BE2C (cell line): ENCODE measurements at regions not wholly inside any gene's neighbourhood (a gene's known extent, or its start where the extent isn't known, plus 50 kb on each side); places are given as distances from the start of the nearest gene placed in this dataset.

Source experiments
- DNase-seq: peaks from one replicate; pipeline ENCODE4 v3.0.0-alpha.2; 2020
- H3K27me3 ChIP-seq: fragments of 250-450 bp; sonication (Bioruptor Pico); 2 replicates; pipeline ENCODE4 v1.5.1; 2020; ENCODE audit warnings: mild to moderate bottlenecking
- H3K36me3 ChIP-seq: fragments of 250-450 bp; sonication (Bioruptor Pico); 2 replicates; pipeline ENCODE4 v1.5.1; 2020; ENCODE audit warnings: mild to moderate bottlenecking
- H3K4me1 ChIP-seq: fragments of 250-450 bp; sonication (Bioruptor Pico); 2 replicates; pipeline ENCODE4 v1.5.1; 2020
- H3K4me3 ChIP-seq: 2 replicates; pipeline ENCODE4 v1.5.1; 2011; ENCODE audit warnings: low read depth, low read length
- H3K9me3 ChIP-seq: fragments of 250-450 bp; sonication (Bioruptor Pico); 2 replicates; pipeline ENCODE4 v1.5.1; 2020
- TF ChIP-seq, protein P1 (sequence below): IDR thresholded peaks from 2 replicates; pipeline ENCODE4 v1.5.1; 2012; ENCODE audit warnings: mild to moderate bottlenecking, low read depth, low read length

DNA sequence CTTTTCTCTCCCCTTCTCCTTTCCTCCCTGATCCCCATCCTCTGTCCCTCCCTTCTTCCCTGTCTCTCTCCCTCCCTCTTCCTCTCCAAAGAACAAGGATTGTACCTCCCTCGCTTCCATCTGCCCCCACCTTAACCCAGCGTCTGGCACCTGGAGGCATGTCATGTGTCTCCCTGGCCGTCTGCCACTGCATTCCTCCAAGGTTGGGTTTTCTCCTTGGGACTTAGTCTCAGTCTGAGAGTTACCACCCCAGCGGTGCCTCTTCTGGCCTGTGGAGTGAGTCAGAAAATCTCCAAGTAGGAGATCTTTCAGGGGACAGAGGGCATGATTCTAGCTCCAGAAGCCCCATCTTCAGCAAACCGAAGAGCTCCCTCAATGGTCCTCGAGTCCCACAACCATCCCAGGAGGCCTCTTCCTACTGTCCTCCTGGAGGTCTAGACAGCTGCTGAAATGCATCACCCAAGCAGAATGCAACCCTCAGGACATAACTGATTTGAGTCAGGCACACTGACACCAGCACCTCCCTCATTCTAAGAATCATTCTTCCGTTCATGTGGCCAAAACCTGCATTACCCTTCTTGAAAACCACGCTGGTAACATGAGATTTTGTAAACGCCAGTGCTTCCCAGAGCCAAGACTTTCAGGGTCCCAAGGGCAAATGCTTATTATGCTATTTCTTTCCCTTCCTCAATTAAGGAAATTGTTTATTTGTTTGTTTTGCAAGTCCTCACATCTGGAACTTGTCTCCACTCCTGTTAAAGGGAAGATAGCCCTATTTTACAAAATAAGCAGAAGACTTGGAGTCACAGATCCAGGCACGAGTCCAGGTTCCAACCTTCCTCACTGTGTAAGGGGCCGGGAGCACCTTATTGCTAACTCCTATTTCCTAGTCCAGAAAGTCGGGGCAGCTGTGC lies 463.2 kb downstream of the BCL11B start:
- Histone ChIP-seq H3K4me3 (no peak overlapping the region), H3K36me3 (no peaks in the 10 kb centered on the region), H3K27me3 (no peaks in the 10 kb centered on the region), H3K9me3 (no peaks in the 10 kb centered on the region), H3K4me1 (no peaks in the 10 kb centered on the region)
- TF ChIP-seq, protein P1, sequence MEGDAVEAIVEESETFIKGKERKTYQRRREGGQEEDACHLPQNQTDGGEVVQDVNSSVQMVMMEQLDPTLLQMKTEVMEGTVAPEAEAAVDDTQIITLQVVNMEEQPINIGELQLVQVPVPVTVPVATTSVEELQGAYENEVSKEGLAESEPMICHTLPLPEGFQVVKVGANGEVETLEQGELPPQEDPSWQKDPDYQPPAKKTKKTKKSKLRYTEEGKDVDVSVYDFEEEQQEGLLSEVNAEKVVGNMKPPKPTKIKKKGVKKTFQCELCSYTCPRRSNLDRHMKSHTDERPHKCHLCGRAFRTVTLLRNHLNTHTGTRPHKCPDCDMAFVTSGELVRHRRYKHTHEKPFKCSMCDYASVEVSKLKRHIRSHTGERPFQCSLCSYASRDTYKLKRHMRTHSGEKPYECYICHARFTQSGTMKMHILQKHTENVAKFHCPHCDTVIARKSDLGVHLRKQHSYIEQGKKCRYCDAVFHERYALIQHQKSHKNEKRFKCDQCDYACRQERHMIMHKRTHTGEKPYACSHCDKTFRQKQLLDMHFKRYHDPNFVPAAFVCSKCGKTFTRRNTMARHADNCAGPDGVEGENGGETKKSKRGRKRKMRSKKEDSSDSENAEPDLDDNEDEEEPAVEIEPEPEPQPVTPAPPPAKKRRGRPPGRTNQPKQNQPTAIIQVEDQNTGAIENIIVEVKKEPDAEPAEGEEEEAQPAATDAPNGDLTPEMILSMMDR: no peak
- DNase-seq: no peak

DNA sequence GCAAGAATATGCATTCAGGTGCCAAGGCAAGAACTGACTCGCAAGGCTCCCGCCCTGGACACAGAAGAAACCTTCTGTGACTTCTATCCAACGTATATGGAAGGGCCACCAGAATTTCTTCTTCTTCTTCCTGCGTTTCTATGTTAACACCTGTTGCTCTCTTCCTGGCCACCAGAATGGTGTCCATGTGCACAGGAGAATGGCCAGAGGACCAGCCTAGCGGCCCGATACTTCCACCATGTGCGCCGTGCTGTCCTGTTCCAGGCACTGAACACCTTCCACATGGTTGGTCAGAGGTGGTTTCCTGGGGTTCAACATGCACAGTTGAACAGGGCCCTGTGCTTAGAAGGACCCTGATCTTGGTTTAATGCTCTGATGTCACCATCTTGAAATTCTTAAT lies 455.8 kb downstream of the BCL11B start:
- Histone ChIP-seq H3K9me3 (no peaks in the 10 kb centered on the region), H3K4me3 (no peak overlapping the region), H3K4me1 (no peaks in the 10 kb centered on the region), H3K27me3 (no peaks in the 10 kb centered on the region), H3K36me3 (no peaks in the 10 kb centered on the region)
- TF ChIP-seq, protein P1: no peak
- no peak for DNase-seq

DNA sequence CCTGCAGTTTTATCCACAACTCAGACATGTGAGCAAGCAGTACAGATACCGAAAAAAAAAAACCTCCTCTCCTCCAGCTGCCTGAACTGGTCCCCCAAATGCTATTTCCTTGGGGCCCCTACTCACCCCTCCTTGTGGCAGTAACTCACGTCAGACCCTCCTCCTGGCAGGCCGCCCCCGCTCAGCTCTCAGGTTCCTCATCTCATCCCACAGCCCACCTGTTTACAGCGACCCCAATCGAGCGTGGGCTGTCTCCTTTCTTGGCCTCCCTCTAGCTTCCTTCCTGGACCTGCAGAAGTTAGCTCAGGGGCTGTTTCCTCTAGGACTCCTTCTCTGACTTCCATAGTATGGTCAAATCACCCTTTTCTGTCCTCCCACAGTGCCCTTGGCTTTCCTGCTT lies 455.3 kb downstream of the BCL11B start:
- Histone ChIP-seq H3K4me1 (no peaks in the 10 kb centered on the region), H3K36me3 (no peaks in the 10 kb centered on the region), H3K4me3 (no peak overlapping the region), H3K27me3 (no peaks in the 10 kb centered on the region), H3K9me3 (no peaks in the 10 kb centered on the region)
- DNase-seq: no peak
- TF ChIP-seq, protein P1: no peak

DNA sequence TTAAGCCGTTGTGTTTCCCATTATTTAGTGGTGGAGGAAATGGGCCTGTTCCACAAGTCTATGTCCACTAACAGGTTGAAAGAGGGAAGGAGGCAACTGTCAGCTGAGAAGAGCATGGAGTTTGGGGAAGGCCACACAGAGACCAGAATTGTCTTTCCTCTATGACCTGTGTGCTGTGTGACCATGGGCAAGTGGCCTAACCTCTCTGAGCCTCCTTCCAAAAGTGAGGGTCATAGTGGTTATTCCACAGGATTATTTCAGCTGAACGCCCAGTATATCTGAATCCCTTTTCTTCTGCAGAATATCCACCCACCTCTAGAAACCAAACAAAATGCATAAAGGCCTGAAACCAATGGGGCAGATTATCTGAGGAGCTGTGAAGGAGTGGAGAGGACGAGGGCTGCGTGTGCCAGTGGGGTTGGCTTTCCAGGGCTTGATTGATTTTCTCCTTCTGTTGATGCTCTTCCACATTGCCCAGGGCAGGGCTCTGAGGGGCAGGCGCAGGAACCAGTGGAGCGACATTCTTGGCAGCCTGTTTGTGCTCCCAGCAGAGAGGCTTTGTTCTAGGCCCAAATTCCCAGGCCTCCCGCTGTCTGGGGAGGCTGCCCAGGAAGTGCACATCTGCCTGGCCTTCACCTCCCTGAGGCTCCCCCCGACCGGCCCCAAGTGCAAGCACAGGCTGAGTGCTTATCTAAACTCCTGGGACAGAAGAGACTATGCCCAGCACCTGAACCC lies 452.7 kb downstream of the BCL11B start:
- H3K4me1 ChIP-seq: no peaks in the 10 kb centered on the region

DNA sequence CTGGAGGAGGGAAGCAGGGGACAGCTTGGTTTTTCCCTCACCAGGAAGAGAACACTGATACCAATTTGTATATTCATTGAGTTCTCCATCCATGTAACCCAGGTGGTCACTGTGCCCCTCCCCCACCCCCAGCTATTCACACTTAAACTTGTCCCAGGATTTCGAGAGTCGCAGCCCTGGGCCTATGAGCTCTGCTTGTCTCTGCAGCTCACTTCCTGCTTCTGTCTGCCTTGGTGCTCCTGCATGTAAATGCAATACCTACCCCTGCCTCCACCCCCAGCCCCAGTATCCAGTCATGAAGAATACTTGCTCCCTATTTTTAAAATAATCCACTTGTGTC lies 452.2 kb downstream of the BCL11B start:
- TF ChIP-seq, protein P1: no peak
- no peaks in the 10 kb centered on the region for H3K36me3 ChIP-seq
- no peaks in the 10 kb centered on the region for H3K9me3 ChIP-seq
- no peak for DNase-seq
- H3K4me3 ChIP-seq: no peak overlapping the region
- no peaks in the 10 kb centered on the region for H3K4me1 ChIP-seq
- H3K27me3 ChIP-seq: no peaks in the 10 kb centered on the region

More for the DNA sequence above, 452.7 kb downstream of the BCL11B start:
- no peak for DNase-seq
- H3K27me3 ChIP-seq: no peaks in the 10 kb centered on the region
- H3K4me3 ChIP-seq: no peak overlapping the region
- no peaks in the 10 kb centered on the region for H3K9me3 ChIP-seq
- TF ChIP-seq, protein P1: no peak
- H3K36me3 ChIP-seq: no peaks in the 10 kb centered on the region

DNA sequence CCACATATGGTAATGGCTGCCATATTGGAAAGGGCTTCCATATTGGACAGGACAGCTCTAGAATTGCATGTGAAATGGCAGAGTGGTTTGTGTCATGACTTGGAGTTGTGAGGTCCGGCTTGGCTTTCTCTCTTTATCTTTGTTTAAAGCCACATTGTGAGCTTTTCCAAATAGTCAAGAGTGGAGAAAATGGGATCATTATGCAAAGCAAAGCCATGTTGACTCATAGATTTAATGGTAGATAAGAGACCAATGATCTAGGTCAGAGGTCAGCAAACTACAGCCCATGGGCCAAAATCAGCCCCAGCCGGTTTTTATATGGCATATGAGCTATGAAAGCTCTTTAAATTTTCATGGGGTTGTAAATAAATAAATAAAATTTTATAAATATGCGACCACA lies 449.1 kb downstream of the BCL11B start:
- no peaks in the 10 kb centered on the region for H3K9me3 ChIP-seq
- H3K27me3 ChIP-seq: no peaks in the 10 kb centered on the region
- H3K4me1 ChIP-seq: no peaks in the 10 kb centered on the region
- H3K36me3 ChIP-seq: no peaks in the 10 kb centered on the region
- no peak overlapping the region for H3K4me3 ChIP-seq
- DNase-seq: no peak
- TF ChIP-seq, protein P1: no peak
